SK-N-SH (cell line): ENCODE measurements at regions not wholly inside any gene's neighbourhood (a gene's known extent, or its start where the extent isn't known, plus 50 kb on each side); places are given as distances from the start of the nearest gene placed in this dataset.

ENCODE experiments used
- CTCF ChIA-PET: fragments of 300-600, 350-600 bp; formaldehyde crosslinking; extraction: SDS; loops from one replicate; lab custom pipeline; 2021; lab: Yijun Ruan, JAX
- POLR2A ChIA-PET: fragments of 350-600 bp; sonication (Branson Sonifier 250); formaldehyde crosslinking; extraction: SDS; loops from one replicate; lab custom pipeline; 2020; ENCODE audit warnings: antibody characterized with exemption, inconsistent platforms; lab: Yijun Ruan, JAX
- DNase-seq: peaks from one replicate; pipeline ENCODE4 v3.0.0; 2012
- H2AFZ ChIP-seq: fragments of 200-600 bp; sonication (generic); 2 replicates; pipeline ENCODE4 v1.8.1; 2016; ENCODE audit warnings: antibody characterized with exemption, mild to moderate bottlenecking, low read depth
- H3F3A ChIP-seq: fragments of 200-600 bp; sonication (generic); replicated peaks from 2 replicates; pipeline ENCODE3; 2016; ENCODE audit warnings: antibody characterized with exemption, mild to moderate bottlenecking; ENCODE audit not compliant: insufficient read depth
- H3K27ac ChIP-seq, 2 experiments: fragments of 200-500 bp in 1 of 2; fragments of 200-600 bp in 1 of 2; sonication (Bioruptor generic) in 1 of 2; sonication (generic), shearing (Covaris generic) in 1 of 2; 2 replicates each; pipeline versions ENCODE4 v1.5.1 to v1.6.1; 2014 to 2016; ENCODE audit warnings: low read depth in 2 of 2, inconsistent platforms in 1 of 2, low read length in 1 of 2, mild to moderate bottlenecking in 1 of 2, mixed read lengths in 1 of 2
- H3K27me3 ChIP-seq: fragments of 200-600 bp; sonication (generic), shearing (Covaris generic); 2 replicates; pipeline ENCODE4 v1.6.1; 2016; ENCODE audit warnings: mixed run types; ENCODE audit not compliant: insufficient read depth
- H3K36me3 ChIP-seq, 2 experiments: fragments of 200-500 bp in 1 of 2; fragments of 200-600 bp in 1 of 2; sonication (Bioruptor generic) in 1 of 2; sonication (generic) in 1 of 2; replicated peaks in 1 of 2; 2 replicates each; pipeline versions ENCODE3 to v1.5.1; 2014 to 2016; ENCODE audit warnings: low read length in 1 of 2, mild to moderate bottlenecking in 1 of 2; ENCODE audit not compliant: insufficient read depth in 2 of 2, control insufficient read depth in 1 of 2
- H3K4me1 ChIP-seq, 2 experiments: fragments of 200-500 bp in 1 of 2; fragments of 200-600 bp in 1 of 2; sonication (Bioruptor generic) in 1 of 2; sonication (generic), shearing (Covaris generic) in 1 of 2; 2 replicates each; pipeline versions ENCODE4 v1.5.1 to v1.6.1; 2014 to 2016; ENCODE audit warnings: low read depth in 1 of 2, low read length in 1 of 2, mixed run types in 1 of 2; ENCODE audit not compliant: insufficient read depth in 2 of 2, control insufficient read depth in 1 of 2
- H3K4me2 ChIP-seq: fragments of 200-600 bp; sonication (generic), shearing (Covaris generic); 2 replicates; pipeline ENCODE4 v1.6.1; 2017; ENCODE audit warnings: mixed run types
- H3K4me3 ChIP-seq, 2 experiments: fragments of 200-500 bp in 1 of 2; fragments of 200-600 bp in 1 of 2; sonication (Bioruptor generic) in 1 of 2; sonication (generic), shearing (Covaris generic) in 1 of 2; 2 replicates each; pipeline versions ENCODE4 v1.5.1 to v1.8.1; 2014 to 2016; ENCODE audit warnings: low read depth in 2 of 2, inconsistent platforms in 1 of 2, low read length in 1 of 2, mild to moderate bottlenecking in 1 of 2, mixed read lengths in 1 of 2, moderate library complexity in 1 of 2
- H3K79me2 ChIP-seq: fragments of 200-600 bp; sonication (generic); 2 replicates; pipeline ENCODE4 v1.8.1; 2017; ENCODE audit warnings: mild to moderate bottlenecking; ENCODE audit not compliant: insufficient read depth
- H3K9ac ChIP-seq: fragments of 200-600 bp; sonication (generic); 2 replicates; pipeline ENCODE4 v1.6.1; 2017; ENCODE audit warnings: mixed run types
- H3K9me2 ChIP-seq: fragments of 200-600 bp; sonication (generic); 2 replicates; pipeline ENCODE4 v1.6.1; 2017; ENCODE audit warnings: mixed run types
- H3K9me3 ChIP-seq: fragments of 200-600 bp; sonication (generic); 2 replicates; pipeline ENCODE4 v1.6.1; 2017; ENCODE audit warnings: mixed run types, mild to moderate bottlenecking, moderate library complexity
- H4K20me1 ChIP-seq: fragments of 200-600 bp; sonication (generic); 2 replicates; pipeline ENCODE4 v1.6.1; 2017; ENCODE audit warnings: mild to moderate bottlenecking, mixed run types; ENCODE audit not compliant: insufficient read depth
- CHD2 ChIP-seq: fragments of 150-350 bp; IDR thresholded peaks from 2 replicates; pipeline ENCODE4 v1.6.1; 2018; ENCODE audit warnings: low read length; ENCODE audit not compliant: partially characterized antibody
- EP300 ChIP-seq, 2 experiments: IDR thresholded peaks; 2 replicates each; pipeline versions ENCODE4 v1.4.0 to v1.6.1; 2012; ENCODE audit warnings: borderline replicate concordance in 1 of 2, low read depth in 1 of 2, low read length in 1 of 2
- EZH2phosphoT487 ChIP-seq: fragments of 200-600 bp; sonication (generic); IDR thresholded peaks from 2 replicates; pipeline ENCODE4 v1.6.1; 2017; ENCODE audit warnings: low read depth, mixed run types, mild to moderate bottlenecking, antibody characterized with exemption, moderate library complexity, borderline replicate concordance
- FOSL2 ChIP-seq: IDR thresholded peaks from 2 replicates; pipeline ENCODE4 v1.4.0; 2012; ENCODE audit warnings: low read depth, mild to moderate bottlenecking, moderate library complexity, borderline replicate concordance
- FOXJ3 ChIP-seq: sonication (generic); formaldehyde crosslinking; IDR thresholded peaks from 2 replicates; pipeline ENCODE4 v1.5.1; 2020; ENCODE audit warnings: mild to moderate bottlenecking, missing genetic modification reagents
- GABPA ChIP-seq: IDR thresholded peaks from 2 replicates; pipeline ENCODE4 v1.4.0; 2012; ENCODE audit warnings: low read depth, mild to moderate bottlenecking
- GATA2 ChIP-seq: sonication (generic); formaldehyde crosslinking; IDR thresholded peaks from 2 replicates; pipeline ENCODE4 v1.5.0; 2020; ENCODE audit warnings: mild to moderate bottlenecking, missing genetic modification reagents
- IRF3 ChIP-seq: fragments of 150-350 bp; IDR thresholded peaks from 2 replicates; pipeline ENCODE4 v1.6.1; 2016; ENCODE audit warnings: mild to moderate bottlenecking, low read depth, low read length
- JUND ChIP-seq: IDR thresholded peaks from 2 replicates; pipeline ENCODE4 v1.4.0; 2012
- MAX ChIP-seq: IDR thresholded peaks from 2 replicates; pipeline ENCODE4 v1.4.0; 2012; ENCODE audit warnings: low read depth
- MXI1 ChIP-seq: IDR thresholded peaks from 2 replicates; pipeline ENCODE4 v1.6.1; 2012; ENCODE audit warnings: mild to moderate bottlenecking, low read depth, low read length, improper control_type of control experiment
- POLR2AphosphoS5 ChIP-seq: IDR thresholded peaks from 2 replicates; pipeline ENCODE4 v1.6.1; 2012; ENCODE audit warnings: low read depth, low read length
- RCOR1 ChIP-seq: fragments of 150-350 bp; IDR thresholded peaks from 2 replicates; pipeline ENCODE4 v1.6.1; 2017; ENCODE audit warnings: antibody characterized with exemption, low read length
- REST ChIP-seq: IDR thresholded peaks from 2 replicates; pipeline ENCODE4 v1.6.1; 2012; ENCODE audit warnings: mild to moderate bottlenecking, low read depth, low read length, moderate library complexity
- RFX5 ChIP-seq: IDR thresholded peaks from 2 replicates; pipeline ENCODE4 v1.6.1; 2012; ENCODE audit warnings: mild to moderate bottlenecking, improper control_type of control experiment, low read length
- TCF12 ChIP-seq: IDR thresholded peaks from 2 replicates; pipeline ENCODE4 v1.4.0; 2012
- TEAD4 ChIP-seq: IDR thresholded peaks from 2 replicates; pipeline ENCODE4 v1.4.0; 2012; ENCODE audit warnings: mild to moderate bottlenecking, borderline replicate concordance; ENCODE audit not compliant: insufficient read depth
- USF1 ChIP-seq: IDR thresholded peaks from 2 replicates; pipeline ENCODE4 v1.4.0; 2012; ENCODE audit warnings: low read depth, borderline replicate concordance
- WGBS: methylation state at CpG from one replicate; pipeline ENCODE4 v1.1.6; 2017; ENCODE audit warnings: low lambda C conversion rate; 5-methylcytosine and 5-hydroxymethylcytosine counted together

- no peak for TF ChIP-seq FOXJ3 (CRISPR knock-in tag)
These were observed 198.3 kb upstream of the OTX2 start (continued) for GRCh38 chr14:57008534-57008933.

- no peak for DNase-seq
- H3K9ac ChIP-seq = no peak overlapping the region
These were observed 188.4 kb upstream of the OTX2 start for GRCh38 chr14:56998728-56999127.

GRCh38 chr14:56996721-56997399 is 186.6 kb upstream of the OTX2 start:
- H3K4me1 ChIP-seq = peaks cover 0 to 2% of the 10 kb centered on the region in 2 experiments; a peak in 1 of 4 replicates
- WGBS = 41% methylated on average over 10 of the region's 10 CpGs
- H3K4me3 ChIP-seq = no peak overlapping the region; a peak in 1 of 4 replicates
- H3F3A ChIP-seq = no peaks in the 10 kb centered on the region
- H3K36me3 ChIP-seq = no peaks in the 10 kb centered on the region
- H3K27me3 ChIP-seq = no peaks in the 10 kb centered on the region
- H3K4me2 ChIP-seq = no peak overlapping the region
- H3K9ac ChIP-seq = no peak overlapping the region
- H3K9me3 ChIP-seq = no peaks in the 10 kb centered on the region
- ChIA-PET POLR2A (no interaction called here), CTCF (interaction anchor here (1.0 kb wide), 1 partner anchor 506 kb away, joined by 3 read pairs; no protein-coding TSS in a partner anchor)
- no peaks in the 10 kb centered on the region for H3K79me2 ChIP-seq
- no peak overlapping the region for H3K27ac ChIP-seq
- no peaks in the 10 kb centered on the region for H3K9me2 ChIP-seq
- no peaks in the 10 kb centered on the region for H4K20me1 ChIP-seq
- DNase-seq = no peak
- H2AFZ ChIP-seq = no peak overlapping the region
- TF ChIP-seq EP300 (IDR thresholded peaks at IDR 0.05; ENCODE audit: borderline replicate concordance in 1 of 2, low read depth in 1 of 2, low read length in 1 of 2) (no peak), MXI1 (no peak), TCF12 (no peak), GATA2 (CRISPR knock-in tag) (no peak), TEAD4 (no peak), EZH2phosphoT487 (no peak), POLR2AphosphoS5 (no peak), RFX5 (no peak), CHD2 (no peak), FOSL2 (no peak), FOXJ3 (CRISPR knock-in tag) (no peak), REST (no peak), JUND (no peak), GABPA (no peak), IRF3 (no peak), MAX (no peak)

More at GRCh38 chr14:56998728-56999127, 188.4 kb upstream of the OTX2 start:
- POLR2A ChIA-PET = no interaction called here
- H3K4me2 ChIP-seq = no peak overlapping the region
- 25% methylated on average over 1 of the region's 1 CpG for WGBS
- no peak overlapping the region for H3K27ac ChIP-seq
- no peaks in the 10 kb centered on the region for H3K27me3 ChIP-seq
- H3K36me3 ChIP-seq = no peaks in the 10 kb centered on the region
- H3K4me3 ChIP-seq = no peak overlapping the region
- H3K79me2 ChIP-seq = no peaks in the 10 kb centered on the region
- no peak for TF ChIP-seq USF1
- no peak for TF ChIP-seq GABPA
- TF ChIP-seq RFX5 = no peak
- no peak for TF ChIP-seq EP300 (IDR thresholded peaks at IDR 0.05; ENCODE audit: borderline replicate concordance in 1 of 2, low read depth in 1 of 2, low read length in 1 of 2)
- no peak for TF ChIP-seq MXI1
- TF ChIP-seq RCOR1 = no peak
- TF ChIP-seq, all 33 proteins: peak for 0
- CTCF ChIA-PET = no interaction called here
- Histone ChIP-seq H3K9me3 (no peaks in the 10 kb centered on the region), H4K20me1 (no peaks in the 10 kb centered on the region), H3F3A (no peaks in the 10 kb centered on the region), H2AFZ (no peak overlapping the region), H3K4me1 (no peaks in the 10 kb centered on the region), H3K9me2 (no peaks in the 10 kb centered on the region)
